Prostate gland (tissue), 2 donors: ENCODE measurements at regions not wholly inside any gene's neighbourhood (a gene's known extent, or its start where the extent isn't known, plus 50 kb on each side); places are given as distances from the start of the nearest gene placed in this dataset.

Experiments
- DNase-seq: peaks from one replicate; pipeline ENCODE4 v3.0.0-alpha.2; 2019; ENCODE audit warnings: low spot score
- H3K27ac ChIP-seq, 2 donors: fragments of 200-600 bp; sonication (generic); 2 replicates each; pipeline ENCODE4 v1.5.1; 2017 to 2019
- H3K27me3 ChIP-seq: fragments of 200-600 bp; sonication (generic); replicated peaks from 2 replicates; pipeline ENCODE4 v1.5.1; 2019; ENCODE audit not compliant: insufficient read depth
- H3K36me3 ChIP-seq, 2 donors: fragments of 200-600 bp; sonication (generic); 1 replicate in 1 of 2; 2 replicates in 1 of 2; pipeline versions ENCODE4 v1.5.1 to v1.8.1; 2017 to 2019
- H3K4me1 ChIP-seq: fragments of 200-600 bp; sonication (generic); replicated peaks from 2 replicates; pipeline ENCODE4 v1.5.1; 2019
- H3K4me3 ChIP-seq, 2 donors: fragments of 200-600 bp; sonication (generic); 2 replicates each; pipeline ENCODE4 v1.5.1; 2017 to 2019
- H3K9me3 ChIP-seq: fragments of 200-600 bp; sonication (generic); 2 replicates; pipeline ENCODE4 v1.5.1; 2017
- POLR2A ChIP-seq: fragments of 450-650 bp; IDR thresholded peaks from one replicate; pipeline ENCODE4 v1.6.1; 2016; ENCODE audit warnings: antibody characterized with exemption, mild to moderate bottlenecking
- POLR2AphosphoS5 ChIP-seq: sonication (generic); formaldehyde crosslinking; IDR thresholded peaks from one replicate; pipeline ENCODE4 v1.6.1; 2017; ENCODE audit warnings: antibody characterized with exemption
- WGBS: methylation state at CpG from one replicate; pipeline ENCODE4 v1.1.5; 2018; 5-methylcytosine and 5-hydroxymethylcytosine counted together
- intact Hi-C: fragments of 100-400 bp; cut with DNase I; formaldehyde crosslinking; loops from one replicate; pipeline ENCODE4 v1.14.2; 2022
- TF ChIP-seq, protein P1 (sequence below), 4 experiments: fragments of 200-600 bp in 2 of 4; fragments of 450-650 bp in 2 of 4; sonication (generic) in 2 of 4; IDR thresholded peaks; 1 replicate in 3 of 4; 2 replicates in 1 of 4; pipeline ENCODE4 v1.5.1; 2016 to 2019; ENCODE audit warnings: antibody characterized with exemption in 4 of 4, mild to moderate bottlenecking in 2 of 4, moderate library complexity in 2 of 4

DNA sequence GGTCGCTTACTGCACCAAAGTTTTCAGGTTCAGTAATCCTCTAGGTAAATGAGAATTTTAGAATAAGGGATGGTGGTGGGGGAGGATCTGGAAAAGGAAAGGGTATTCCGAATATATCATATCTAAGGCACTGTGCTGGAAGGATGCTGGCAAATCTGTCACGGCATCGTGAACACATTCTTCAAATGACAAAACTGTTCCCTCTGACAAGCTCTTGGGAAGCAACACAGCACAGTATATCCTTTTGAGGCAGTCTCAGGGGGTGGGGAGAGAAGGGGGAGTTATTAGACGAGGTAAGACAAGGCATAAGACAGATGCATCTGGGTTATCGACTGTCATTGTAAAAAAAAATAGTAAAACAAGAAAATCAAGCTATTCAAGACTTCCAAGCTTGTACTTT, 289.6 kb upstream of the LRRN1 start:
- intact Hi-C loops: no loop called here
- H3K27me3 ChIP-seq: no peaks in the 10 kb centered on the region
- no peak overlapping the region for H3K27ac ChIP-seq
- no peak for DNase-seq
- no peaks in the 10 kb centered on the region for H3K4me1 ChIP-seq
- no peaks in the 10 kb centered on the region for H3K36me3 ChIP-seq
- 45% methylated on average over 6 of the region's 6 CpGs for WGBS
- TF ChIP-seq POLR2A (no peak), POLR2AphosphoS5 (no peak)
- TF ChIP-seq, protein P1, sequence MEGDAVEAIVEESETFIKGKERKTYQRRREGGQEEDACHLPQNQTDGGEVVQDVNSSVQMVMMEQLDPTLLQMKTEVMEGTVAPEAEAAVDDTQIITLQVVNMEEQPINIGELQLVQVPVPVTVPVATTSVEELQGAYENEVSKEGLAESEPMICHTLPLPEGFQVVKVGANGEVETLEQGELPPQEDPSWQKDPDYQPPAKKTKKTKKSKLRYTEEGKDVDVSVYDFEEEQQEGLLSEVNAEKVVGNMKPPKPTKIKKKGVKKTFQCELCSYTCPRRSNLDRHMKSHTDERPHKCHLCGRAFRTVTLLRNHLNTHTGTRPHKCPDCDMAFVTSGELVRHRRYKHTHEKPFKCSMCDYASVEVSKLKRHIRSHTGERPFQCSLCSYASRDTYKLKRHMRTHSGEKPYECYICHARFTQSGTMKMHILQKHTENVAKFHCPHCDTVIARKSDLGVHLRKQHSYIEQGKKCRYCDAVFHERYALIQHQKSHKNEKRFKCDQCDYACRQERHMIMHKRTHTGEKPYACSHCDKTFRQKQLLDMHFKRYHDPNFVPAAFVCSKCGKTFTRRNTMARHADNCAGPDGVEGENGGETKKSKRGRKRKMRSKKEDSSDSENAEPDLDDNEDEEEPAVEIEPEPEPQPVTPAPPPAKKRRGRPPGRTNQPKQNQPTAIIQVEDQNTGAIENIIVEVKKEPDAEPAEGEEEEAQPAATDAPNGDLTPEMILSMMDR (IDR thresholded peaks at IDR 0.05): no peak
- no peaks in the 10 kb centered on the region for H3K9me3 ChIP-seq
- H3K4me3 ChIP-seq: no peak overlapping the region

DNA sequence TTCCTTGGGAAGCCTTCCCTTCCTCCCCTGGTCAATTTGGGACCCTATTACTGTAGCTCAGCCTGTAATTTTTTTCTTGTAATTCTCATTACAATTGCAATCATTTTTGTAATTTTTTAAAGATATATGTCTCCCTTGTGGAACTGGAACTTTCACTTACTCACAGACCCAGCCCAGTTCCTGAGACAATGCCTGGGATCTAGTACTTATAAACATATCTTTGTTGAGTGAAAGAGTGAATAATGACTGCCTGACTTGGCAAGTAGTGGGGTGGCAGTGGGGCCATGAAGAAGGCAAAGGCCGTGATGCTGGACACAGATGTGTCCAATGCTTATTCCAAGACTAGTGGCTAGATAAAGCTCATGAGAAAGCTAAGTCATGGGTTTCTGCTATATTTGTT, 294.5 kb upstream of the LRRN1 start:
- no peak for DNase-seq
- Histone ChIP-seq H3K9me3 (no peaks in the 10 kb centered on the region), H3K36me3 (no peaks in the 10 kb centered on the region), H3K27me3 (no peaks in the 10 kb centered on the region), H3K4me1 (no peaks in the 10 kb centered on the region), H3K4me3 (no peak overlapping the region), H3K27ac (no peak overlapping the region)
- intact Hi-C loops: no loop called here
- TF ChIP-seq POLR2A: no peak
- TF ChIP-seq, protein P1 (IDR thresholded peaks at IDR 0.05): no peak
- TF ChIP-seq POLR2AphosphoS5: no peak
- whole genome bisulfite sequencing: 94% methylated on average over 1 of the region's 1 CpG

DNA sequence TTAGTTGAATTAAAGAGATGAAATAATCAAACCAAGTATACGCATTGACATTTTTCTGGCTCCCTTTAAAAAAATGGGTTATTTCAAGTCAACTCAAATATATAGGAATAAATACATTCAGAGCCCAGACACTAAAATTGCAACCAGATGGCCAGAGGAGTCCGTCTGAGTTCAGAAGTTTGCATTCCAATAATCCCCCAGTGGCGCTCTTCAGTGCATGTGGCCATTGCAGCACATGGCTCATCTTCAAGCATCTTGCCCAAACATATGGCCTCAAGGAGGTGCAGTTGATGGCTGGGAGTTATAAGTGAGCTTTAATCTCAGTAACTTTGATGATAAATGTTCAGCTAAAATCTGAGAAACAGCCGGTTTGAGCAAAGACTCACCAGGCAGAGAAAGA, 295.8 kb upstream of the LRRN1 start:
- WGBS: 74% methylated on average over 4 of the region's 4 CpGs
- H3K4me1 ChIP-seq: no peaks in the 10 kb centered on the region
- no peak overlapping the region for H3K4me3 ChIP-seq
- no peaks in the 10 kb centered on the region for H3K36me3 ChIP-seq
- H3K27me3 ChIP-seq: no peaks in the 10 kb centered on the region
- intact Hi-C loops: no loop called here
- H3K27ac ChIP-seq: no peak overlapping the region
- TF ChIP-seq POLR2A (no peak), POLR2AphosphoS5 (no peak)
- TF ChIP-seq, protein P1 (IDR thresholded peaks at IDR 0.05): no peak
- DNase-seq: no peak
- no peaks in the 10 kb centered on the region for H3K9me3 ChIP-seq

DNA sequence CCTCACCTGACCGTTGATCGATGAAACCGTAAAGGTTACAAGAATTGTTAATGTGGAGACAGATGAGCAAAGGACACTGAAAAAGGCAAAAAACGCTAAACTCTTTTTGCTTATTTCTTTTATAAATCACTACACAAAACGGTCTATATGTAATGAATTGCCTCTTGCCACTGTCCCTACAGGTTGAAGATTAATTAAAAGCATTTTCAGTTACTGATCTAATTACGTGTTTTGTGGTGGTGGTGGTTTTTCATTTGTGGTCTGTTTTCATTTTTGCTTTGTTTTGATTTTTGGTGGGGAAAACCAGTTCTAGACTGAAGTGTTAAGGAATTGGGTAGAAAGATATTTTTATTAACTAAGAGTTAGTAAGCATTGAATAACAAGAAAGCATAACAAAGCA, 299.2 kb upstream of the LRRN1 start:
- no peak overlapping the region for H3K4me3 ChIP-seq
- H3K9me3 ChIP-seq: no peaks in the 10 kb centered on the region
- no peak for DNase-seq
- no peaks in the 10 kb centered on the region for H3K36me3 ChIP-seq
- no peaks in the 10 kb centered on the region for H3K27me3 ChIP-seq
- TF ChIP-seq, protein P1 (IDR thresholded peaks at IDR 0.05): no peak
- no peaks in the 10 kb centered on the region for H3K4me1 ChIP-seq
- WGBS: 88% methylated on average over 6 of the region's 6 CpGs
- H3K27ac ChIP-seq: no peak overlapping the region
- intact Hi-C loops: no loop called here

DNA sequence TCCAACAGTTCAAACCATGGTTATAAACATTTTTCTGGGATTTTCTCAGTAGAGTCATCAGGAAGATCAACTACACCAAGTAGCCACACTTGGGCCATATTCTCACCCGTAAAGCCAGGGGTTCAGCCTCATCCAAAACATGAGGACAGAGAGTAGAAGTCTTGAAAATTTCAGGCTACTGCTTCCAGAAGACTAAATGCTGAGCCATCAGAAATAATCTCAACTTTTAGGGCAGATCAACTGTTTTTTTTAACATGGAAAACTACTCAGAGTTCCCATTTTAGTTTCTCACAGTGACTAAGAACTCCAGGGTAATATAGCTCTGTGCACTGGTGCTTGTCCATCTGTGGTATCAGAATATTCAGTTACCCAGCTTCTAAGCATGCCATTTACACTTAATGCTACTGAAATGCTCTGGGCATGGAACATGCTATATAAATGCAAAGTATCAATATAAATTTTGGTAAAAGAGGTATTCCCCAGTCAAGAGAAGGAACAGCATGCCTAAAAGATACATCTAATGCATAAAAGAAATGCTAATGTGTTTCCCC, 300.1 kb upstream of the LRRN1 start:
- Histone ChIP-seq H3K4me3 (no peak overlapping the region), H3K36me3 (no peaks in the 10 kb centered on the region), H3K27me3 (no peaks in the 10 kb centered on the region), H3K27ac (no peak overlapping the region), H3K4me1 (no peaks in the 10 kb centered on the region), H3K9me3 (no peaks in the 10 kb centered on the region)
- WGBS: 86% methylated on average over 1 of the region's 1 CpG
- no peak for TF ChIP-seq POLR2AphosphoS5
- intact Hi-C loops: no loop called here
- DNase-seq: no peak
